ENCODE measurements at regions not wholly inside any gene's neighbourhood (a gene's known extent, or its start where the extent isn't known, plus 50 kb on each side); places are given as distances from the start of the nearest gene placed in this dataset.

- Histone ChIP-seq H3K27me3 (replicated peaks) (no peaks in the 10 kb centered on the region), H3K27ac (no peak overlapping the region), H3K4me3 (ENCODE audit: low read depth, low read length) (no peak overlapping the region), H3K36me3 (replicated peaks) (no peaks in the 10 kb centered on the region)
- no peak for DNase-seq
- in situ Hi-C loops (cut with HindIII; ENCODE audit: low pct_ligation_motif_present, low sequenced_read_pairs): no loop called here
- no peak for TF ChIP-seq CTCF (IDR thresholded peaks at IDR 0.05; ENCODE audit: low read depth, low read length, missing control alignments)
Measured at GRCh38 chr5:84568171-84568570, 183.5 kb upstream of the EDIL3 start.

GRCh38 chr5:84565866-84566265 is 181.2 kb upstream of the EDIL3 start:
- in situ Hi-C loops (cut with HindIII; ENCODE audit: low pct_ligation_motif_present, low sequenced_read_pairs): no loop called here
- no peak for TF ChIP-seq CTCF (IDR thresholded peaks at IDR 0.05; ENCODE audit: low read depth, low read length, missing control alignments)
- H3K27me3 ChIP-seq (replicated peaks): no peaks in the 10 kb centered on the region
- H3K36me3 ChIP-seq (replicated peaks): no peaks in the 10 kb centered on the region
- no peak overlapping the region for H3K4me3 ChIP-seq (ENCODE audit: low read depth, low read length)
- H3K27ac ChIP-seq: no peak overlapping the region
- no peak for DNase-seq

GRCh38 chr5:84564321-84565075 is 179.8 kb upstream of the EDIL3 start:
- Histone ChIP-seq H3K4me3 (ENCODE audit: low read depth, low read length) (no peak overlapping the region), H3K36me3 (replicated peaks) (no peaks in the 10 kb centered on the region), H3K27ac (no peak overlapping the region), H3K27me3 (replicated peaks) (no peaks in the 10 kb centered on the region)
- TF ChIP-seq CTCF (IDR thresholded peaks at IDR 0.05; ENCODE audit: low read depth, low read length, missing control alignments): no peak
- in situ Hi-C loops (cut with HindIII; ENCODE audit: low pct_ligation_motif_present, low sequenced_read_pairs): no loop called here
- DNase-seq: no peak

- TF ChIP-seq CTCF (IDR thresholded peaks at IDR 0.05; ENCODE audit: low read depth, low read length, missing control alignments): no peak
- in situ Hi-C loops (cut with HindIII; ENCODE audit: low pct_ligation_motif_present, low sequenced_read_pairs): no loop called here
- H3K27me3 ChIP-seq (replicated peaks): no peaks in the 10 kb centered on the region
- DNase-seq: no peak
- no peaks in the 10 kb centered on the region for H3K36me3 ChIP-seq (replicated peaks)
- no peak overlapping the region for H3K27ac ChIP-seq
- no peak overlapping the region for H3K4me3 ChIP-seq (ENCODE audit: low read depth, low read length)
Measured at GRCh38 chr5:84550222-84550621, 165.5 kb upstream of the EDIL3 start.

GRCh38 chr5:84549054-84549453 is 164.4 kb upstream of the EDIL3 start:
- in situ Hi-C loops (cut with HindIII; ENCODE audit: low pct_ligation_motif_present, low sequenced_read_pairs): no loop called here
- no peaks in the 10 kb centered on the region for H3K36me3 ChIP-seq (replicated peaks)
- no peak overlapping the region for H3K4me3 ChIP-seq (ENCODE audit: low read depth, low read length)
- no peak for TF ChIP-seq CTCF (IDR thresholded peaks at IDR 0.05; ENCODE audit: low read depth, low read length, missing control alignments)
- H3K27ac ChIP-seq: no peak overlapping the region
- DNase-seq: no peak
- H3K27me3 ChIP-seq (replicated peaks): no peaks in the 10 kb centered on the region

- in situ Hi-C loops (cut with HindIII; ENCODE audit: low pct_ligation_motif_present, low sequenced_read_pairs): no loop called here
- no peaks in the 10 kb centered on the region for H3K27me3 ChIP-seq (replicated peaks)
- no peaks in the 10 kb centered on the region for H3K36me3 ChIP-seq (replicated peaks)
- TF ChIP-seq CTCF (IDR thresholded peaks at IDR 0.05; ENCODE audit: low read depth, low read length, missing control alignments): no peak
- H3K27ac ChIP-seq: no peak overlapping the region
- H3K4me3 ChIP-seq (ENCODE audit: low read depth, low read length): no peak overlapping the region
- DNase-seq: no peak
Measured at GRCh38 chr5:84546686-84547085, 162.0 kb upstream of the EDIL3 start.

Measured in brain microvascular endothelial cell (primary cell).